ENCODE measurements at regions not wholly inside any gene's neighbourhood (a gene's known extent, or its start where the extent isn't known, plus 50 kb on each side); places are given as distances from the start of the nearest gene placed in this dataset.

DNA sequence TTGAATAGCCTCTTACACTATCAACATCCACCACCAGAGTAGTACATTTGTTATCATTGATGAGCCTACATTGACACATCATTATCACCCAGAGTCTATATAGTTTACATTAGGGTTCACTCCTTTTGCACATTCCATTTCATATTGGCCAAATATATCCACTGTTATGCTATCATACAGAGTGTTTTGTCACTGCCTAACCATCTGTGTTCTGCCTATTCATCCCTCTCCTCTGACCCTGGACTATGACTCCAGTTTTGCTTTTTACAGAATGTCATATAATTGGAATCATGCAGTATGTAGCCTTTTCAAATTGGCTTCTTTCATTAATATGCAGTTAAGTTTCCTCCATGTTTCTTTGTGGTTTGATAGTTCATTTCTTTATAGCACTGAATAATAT, 904.7 kb downstream of the TLE1 start:
- H3K4me3 Mint-ChIP-seq, result no peak overlapping the region
- no peak overlapping the region for H2BK120ac ChIP-seq (ENCODE audit: low read depth, low read length, poor library complexity, severe bottlenecking)
- no peak overlapping the region for H2AFZ ChIP-seq (ENCODE audit: low read length)
- no peaks in the 10 kb centered on the region for H4K20me1 ChIP-seq (ENCODE audit: control insufficient read depth, insufficient read depth, insufficient read length)
- H3K9me3 ChIP-seq (ENCODE audit: control insufficient read depth, low read depth, low read length), result no peaks in the 10 kb centered on the region
- H3K4ac ChIP-seq (ENCODE audit: low read depth, low read length), result no peak overlapping the region
- no peak overlapping the region for H3K14ac ChIP-seq (ENCODE audit: insufficient read depth, low read length)
- no peaks in the 10 kb centered on the region for H3K27me3 ChIP-seq (ENCODE audit: insufficient read depth, low read length)
- H3K27ac ChIP-seq (ENCODE audit: insufficient read length, low read depth, low read length), result no peak overlapping the region
- no peak overlapping the region for H4K8ac ChIP-seq (replicated peaks; ENCODE audit: insufficient read length, low read depth, low read length)
- H3T11ph ChIP-seq (ENCODE audit: low read length), result no peak overlapping the region
- no peak overlapping the region for H3K4me2 ChIP-seq (ENCODE audit: insufficient read depth, insufficient read length, low read length)
- no peak overlapping the region for H3K56ac ChIP-seq (ENCODE audit: insufficient read length, low read depth, low read length)
- H4K91ac ChIP-seq (ENCODE audit: insufficient read length, low read depth, low read length), result no peak overlapping the region
- no peaks in the 10 kb centered on the region for H3K23me2 ChIP-seq (ENCODE audit: insufficient read length, low read depth, low read length, poor library complexity, severe bottlenecking)
- H3K27ac Mint-ChIP-seq, result no peak overlapping the region
- H3K9me3 Mint-ChIP-seq, result no peaks in the 10 kb centered on the region
- H2BK20ac ChIP-seq (ENCODE audit: low read depth, low read length, poor library complexity, severe bottlenecking), result no peak overlapping the region
- no peak overlapping the region for H4K5ac ChIP-seq (ENCODE audit: insufficient read length, low read depth, low read length)
- DNase-seq, result no peak
- H2BK5ac ChIP-seq (ENCODE audit: insufficient read length, low read length), result no peak overlapping the region
- H2AK5ac ChIP-seq (ENCODE audit: insufficient read length, low read length), result no peak overlapping the region
- H2BK12ac ChIP-seq (ENCODE audit: insufficient read length, low read depth, low read length), result no peak overlapping the region
- H3K18ac ChIP-seq (ENCODE audit: insufficient read length, low read depth, low read length), result no peak overlapping the region
- H3K36me3 Mint-ChIP-seq (ENCODE audit: insufficient read depth in 1 of 3, low read depth in 3 of 3), result 0 out of 7 replicates have a peak, but pooled peaks cover 0 to 3% (median 0%) of the 10 kb centered on the region in 3 experiments
- no peak overlapping the region for H3K23ac ChIP-seq (ENCODE audit: insufficient read length, low read depth, low read length)
- H3K4me1 ChIP-seq (ENCODE audit: insufficient read depth, low read length), result no peaks in the 10 kb centered on the region
- H2BK15ac ChIP-seq (ENCODE audit: low read depth, low read length), result no peak overlapping the region
- H3K4me1 Mint-ChIP-seq, result no peaks in the 10 kb centered on the region
- H3K79me1 ChIP-seq (ENCODE audit: insufficient read depth, low read depth, low read length, poor library complexity, severe bottlenecking), result no peaks in the 10 kb centered on the region
- no peaks in the 10 kb centered on the region for H3K27me3 Mint-ChIP-seq (ENCODE audit: low read depth)
- no peak overlapping the region for H3K9ac ChIP-seq (ENCODE audit: extremely low read depth, insufficient read length, low read length)
- TF ChIP-seq, protein P1, sequence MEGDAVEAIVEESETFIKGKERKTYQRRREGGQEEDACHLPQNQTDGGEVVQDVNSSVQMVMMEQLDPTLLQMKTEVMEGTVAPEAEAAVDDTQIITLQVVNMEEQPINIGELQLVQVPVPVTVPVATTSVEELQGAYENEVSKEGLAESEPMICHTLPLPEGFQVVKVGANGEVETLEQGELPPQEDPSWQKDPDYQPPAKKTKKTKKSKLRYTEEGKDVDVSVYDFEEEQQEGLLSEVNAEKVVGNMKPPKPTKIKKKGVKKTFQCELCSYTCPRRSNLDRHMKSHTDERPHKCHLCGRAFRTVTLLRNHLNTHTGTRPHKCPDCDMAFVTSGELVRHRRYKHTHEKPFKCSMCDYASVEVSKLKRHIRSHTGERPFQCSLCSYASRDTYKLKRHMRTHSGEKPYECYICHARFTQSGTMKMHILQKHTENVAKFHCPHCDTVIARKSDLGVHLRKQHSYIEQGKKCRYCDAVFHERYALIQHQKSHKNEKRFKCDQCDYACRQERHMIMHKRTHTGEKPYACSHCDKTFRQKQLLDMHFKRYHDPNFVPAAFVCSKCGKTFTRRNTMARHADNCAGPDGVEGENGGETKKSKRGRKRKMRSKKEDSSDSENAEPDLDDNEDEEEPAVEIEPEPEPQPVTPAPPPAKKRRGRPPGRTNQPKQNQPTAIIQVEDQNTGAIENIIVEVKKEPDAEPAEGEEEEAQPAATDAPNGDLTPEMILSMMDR (conservative IDR thresholded peaks at IDR 0.05), result no peak
- H3K79me2 ChIP-seq (ENCODE audit: insufficient read depth, low read length), result no peaks in the 10 kb centered on the region

Measured in H9 (cell line).